ENCODE measurements at regions not wholly inside any gene's neighbourhood (a gene's known extent, or its start where the extent isn't known, plus 50 kb on each side); places are given as distances from the start of the nearest gene placed in this dataset.

DNA sequence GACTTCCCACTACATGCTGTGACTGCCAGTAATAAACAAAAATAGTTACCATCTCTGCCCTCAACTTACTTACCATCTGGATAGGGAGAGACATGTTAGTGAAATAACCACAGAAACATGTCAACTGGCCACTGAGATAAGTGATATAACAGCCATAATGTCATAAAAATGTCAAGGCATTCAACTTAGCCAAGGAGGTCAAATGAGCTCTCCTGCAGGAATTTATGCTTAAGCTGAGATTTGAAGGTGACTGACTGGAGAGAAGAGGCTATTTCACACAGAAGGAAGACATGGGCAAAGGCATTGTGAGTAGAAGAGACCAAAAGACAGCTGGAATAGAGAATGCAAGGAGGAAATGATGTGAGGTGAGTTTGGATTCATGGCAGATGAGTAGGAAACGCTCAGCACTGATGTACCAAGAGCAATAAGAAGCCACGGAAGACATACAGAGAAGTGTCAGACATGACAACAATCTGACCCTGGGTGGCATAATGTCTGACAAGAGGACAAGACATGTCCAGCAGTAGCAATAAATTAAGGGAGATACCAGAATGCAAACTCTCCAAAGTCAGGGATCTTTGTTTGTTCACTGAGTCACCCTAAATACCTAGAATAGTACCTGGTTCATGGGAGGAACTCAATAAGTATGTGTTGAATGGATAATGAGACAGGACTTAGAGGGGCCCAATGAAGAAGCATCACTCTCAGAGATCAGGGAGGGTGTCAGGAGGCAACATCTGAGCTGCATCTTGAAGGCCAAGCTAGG, 318.8 kb downstream of the ACTL7B start:
- Histone ChIP-seq H3K36me3 (ENCODE audit: control insufficient read depth in 3 of 3, insufficient read depth in 3 of 3, low read length in 3 of 3) (no peaks in the 10 kb centered on the region), H3K4me1 (ENCODE audit: control insufficient read depth in 3 of 3, insufficient read depth in 3 of 3, low read length in 3 of 3) (no peaks in the 10 kb centered on the region), H3K4me3 (ENCODE audit: low read length in 3 of 3) (no peak overlapping the region), H3K9ac (ENCODE audit: low read depth in 1 of 3, low read length in 3 of 3) (no peak overlapping the region), H3K27ac (ENCODE audit: low read depth, low read length) (no peak overlapping the region), H3K9me3 (ENCODE audit: control insufficient read depth in 3 of 3, low read length in 3 of 3) (no peaks in the 10 kb centered on the region), H3K27me3 (ENCODE audit: control insufficient read depth in 3 of 3, insufficient read depth in 3 of 3, low read length in 3 of 3) (no peaks in the 10 kb centered on the region)

- no peaks in the 10 kb centered on the region for H3K27me3 ChIP-seq (ENCODE audit: control insufficient read depth in 3 of 3, insufficient read depth in 3 of 3, low read length in 3 of 3)
- H3K36me3 ChIP-seq (ENCODE audit: control insufficient read depth in 3 of 3, insufficient read depth in 3 of 3, low read length in 3 of 3), result no peaks in the 10 kb centered on the region
- H3K9ac ChIP-seq (ENCODE audit: low read depth in 1 of 3, low read length in 3 of 3), result no peak overlapping the region
- H3K9me3 ChIP-seq (ENCODE audit: control insufficient read depth in 3 of 3, low read length in 3 of 3), result no peaks in the 10 kb centered on the region
- no peak overlapping the region for H3K27ac ChIP-seq (ENCODE audit: low read depth, low read length)
- no peak overlapping the region for H3K4me3 ChIP-seq (ENCODE audit: low read length in 3 of 3)
- H3K4me1 ChIP-seq (ENCODE audit: control insufficient read depth in 3 of 3, insufficient read depth in 3 of 3, low read length in 3 of 3), result no peaks in the 10 kb centered on the region
These were observed 320.3 kb downstream of the ACTL7B start for GRCh38 chr9:108535526-108535925.

GRCh38 chr9:108534741-108535140, 321.0 kb downstream of the ACTL7B start:
- Histone ChIP-seq H3K9me3 (ENCODE audit: control insufficient read depth in 3 of 3, low read length in 3 of 3) (no peaks in the 10 kb centered on the region), H3K27ac (ENCODE audit: low read depth, low read length) (no peak overlapping the region), H3K27me3 (ENCODE audit: control insufficient read depth in 3 of 3, insufficient read depth in 3 of 3, low read length in 3 of 3) (no peaks in the 10 kb centered on the region), H3K4me1 (ENCODE audit: control insufficient read depth in 3 of 3, insufficient read depth in 3 of 3, low read length in 3 of 3) (no peaks in the 10 kb centered on the region), H3K4me3 (ENCODE audit: low read length in 3 of 3) (no peak overlapping the region), H3K36me3 (ENCODE audit: control insufficient read depth in 3 of 3, insufficient read depth in 3 of 3, low read length in 3 of 3) (no peaks in the 10 kb centered on the region), H3K9ac (ENCODE audit: low read depth in 1 of 3, low read length in 3 of 3) (no peak overlapping the region)

- no peak overlapping the region for H3K27ac ChIP-seq (ENCODE audit: low read depth, low read length)
- no peaks in the 10 kb centered on the region for H3K36me3 ChIP-seq (ENCODE audit: control insufficient read depth in 3 of 3, insufficient read depth in 3 of 3, low read length in 3 of 3)
- no peaks in the 10 kb centered on the region for H3K4me1 ChIP-seq (ENCODE audit: control insufficient read depth in 3 of 3, insufficient read depth in 3 of 3, low read length in 3 of 3)
- H3K27me3 ChIP-seq (ENCODE audit: control insufficient read depth in 3 of 3, insufficient read depth in 3 of 3, low read length in 3 of 3), result no peaks in the 10 kb centered on the region
- no peak overlapping the region for H3K4me3 ChIP-seq (ENCODE audit: low read length in 3 of 3)
- no peaks in the 10 kb centered on the region for H3K9me3 ChIP-seq (ENCODE audit: control insufficient read depth in 3 of 3, low read length in 3 of 3)
- H3K9ac ChIP-seq (ENCODE audit: low read depth in 1 of 3, low read length in 3 of 3), result no peak overlapping the region
These were observed 325.6 kb downstream of the ACTL7B start for GRCh38 chr9:108530141-108530540.

- no peaks in the 10 kb centered on the region for H3K27me3 ChIP-seq (ENCODE audit: control insufficient read depth in 3 of 3, insufficient read depth in 3 of 3, low read length in 3 of 3)
- H3K27ac ChIP-seq (ENCODE audit: low read depth, low read length), result no peak overlapping the region
- H3K9me3 ChIP-seq (ENCODE audit: control insufficient read depth in 3 of 3, low read length in 3 of 3), result no peaks in the 10 kb centered on the region
- H3K4me1 ChIP-seq (ENCODE audit: control insufficient read depth in 3 of 3, insufficient read depth in 3 of 3, low read length in 3 of 3), result peaks cover 0 to 2% (median 0%) of the 10 kb centered on the region in 3 donors
- H3K4me3 ChIP-seq (ENCODE audit: low read length in 3 of 3), result no peak overlapping the region
- no peaks in the 10 kb centered on the region for H3K36me3 ChIP-seq (ENCODE audit: control insufficient read depth in 3 of 3, insufficient read depth in 3 of 3, low read length in 3 of 3)
- no peak overlapping the region for H3K9ac ChIP-seq (ENCODE audit: low read depth in 1 of 3, low read length in 3 of 3)
These were observed 327.6 kb downstream of the ACTL7B start for GRCh38 chr9:108528231-108528630.

DNA sequence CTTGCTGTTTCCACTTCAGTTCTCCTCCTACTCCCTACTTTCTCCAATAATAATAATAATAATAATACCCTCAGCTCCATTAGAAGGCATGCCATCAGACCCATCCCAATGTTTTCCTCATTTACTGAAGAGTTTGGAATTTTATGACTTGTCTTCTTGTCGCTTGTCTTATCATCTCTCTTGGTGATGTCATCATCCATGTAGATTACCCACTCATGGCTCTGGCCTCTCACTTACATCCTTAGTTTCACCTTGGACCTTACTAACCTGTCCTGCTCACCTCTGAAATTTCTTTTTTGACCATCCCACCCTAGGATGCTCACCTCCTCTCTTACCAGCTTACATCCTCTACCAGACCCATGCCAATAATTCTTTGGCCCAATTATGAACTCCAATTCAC, 329.3 kb downstream of the ACTL7B start:
- H3K9me3 ChIP-seq (ENCODE audit: control insufficient read depth in 3 of 3, low read length in 3 of 3), result no peaks in the 10 kb centered on the region
- H3K27ac ChIP-seq (ENCODE audit: low read depth, low read length), result no peak overlapping the region
- H3K4me1 ChIP-seq (ENCODE audit: control insufficient read depth in 3 of 3, insufficient read depth in 3 of 3, low read length in 3 of 3), result peaks cover 0 to 2% (median 0%) of the 10 kb centered on the region in 3 donors
- no peaks in the 10 kb centered on the region for H3K36me3 ChIP-seq (ENCODE audit: control insufficient read depth in 3 of 3, insufficient read depth in 3 of 3, low read length in 3 of 3)
- no peak overlapping the region for H3K9ac ChIP-seq (ENCODE audit: low read depth in 1 of 3, low read length in 3 of 3)
- no peaks in the 10 kb centered on the region for H3K27me3 ChIP-seq (ENCODE audit: control insufficient read depth in 3 of 3, insufficient read depth in 3 of 3, low read length in 3 of 3)
- no peak overlapping the region for H3K4me3 ChIP-seq (ENCODE audit: low read length in 3 of 3)

GRCh38 chr9:108525186-108525585, 330.6 kb downstream of the ACTL7B start:
- Histone ChIP-seq H3K27ac (ENCODE audit: low read depth, low read length) (no peak overlapping the region), H3K9me3 (ENCODE audit: control insufficient read depth in 3 of 3, low read length in 3 of 3) (no peaks in the 10 kb centered on the region), H3K36me3 (ENCODE audit: control insufficient read depth in 3 of 3, insufficient read depth in 3 of 3, low read length in 3 of 3) (no peaks in the 10 kb centered on the region), H3K9ac (ENCODE audit: low read depth in 1 of 3, low read length in 3 of 3) (no peak overlapping the region), H3K27me3 (ENCODE audit: control insufficient read depth in 3 of 3, insufficient read depth in 3 of 3, low read length in 3 of 3) (no peaks in the 10 kb centered on the region), H3K4me3 (ENCODE audit: low read length in 3 of 3) (no peak overlapping the region), H3K4me1 (ENCODE audit: control insufficient read depth in 3 of 3, insufficient read depth in 3 of 3, low read length in 3 of 3) (peaks cover 0 to 2% (median 0%) of the 10 kb centered on the region in 3 donors)

DNA sequence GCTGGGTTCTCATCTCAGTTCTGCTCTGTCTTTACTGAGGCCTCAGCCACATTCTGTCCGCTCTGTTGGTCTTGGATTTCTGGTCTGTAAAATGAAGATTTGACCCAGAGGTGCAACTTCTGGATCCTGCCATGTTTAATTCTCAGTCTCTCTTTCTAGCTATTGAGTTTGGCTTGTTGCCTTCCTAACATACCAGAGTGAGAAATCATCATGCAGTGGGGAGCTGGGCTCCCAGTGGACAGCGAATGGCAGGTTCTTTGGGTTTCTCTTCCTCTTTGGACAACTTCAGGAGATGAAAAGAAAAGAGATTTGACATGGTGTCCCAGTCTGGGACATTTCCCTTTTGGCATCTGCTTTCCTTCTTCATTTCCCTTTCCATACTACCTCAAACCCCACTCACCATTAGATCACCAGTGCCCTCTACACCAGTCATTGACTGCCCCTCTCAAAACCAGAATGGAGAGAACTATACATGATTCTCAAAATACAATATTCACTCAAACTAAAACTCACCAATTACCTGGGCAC, 334.7 kb downstream of the ACTL7B start:
- Histone ChIP-seq H3K4me1 (ENCODE audit: control insufficient read depth in 3 of 3, insufficient read depth in 3 of 3, low read length in 3 of 3) (peaks cover 0 to 7% (median 4%) of the 10 kb centered on the region in 3 donors), H3K27ac (ENCODE audit: low read depth, low read length) (no peak overlapping the region), H3K9ac (ENCODE audit: low read depth in 1 of 3, low read length in 3 of 3) (no peak overlapping the region), H3K27me3 (ENCODE audit: control insufficient read depth in 3 of 3, insufficient read depth in 3 of 3, low read length in 3 of 3) (no peaks in the 10 kb centered on the region), H3K9me3 (ENCODE audit: control insufficient read depth in 3 of 3, low read length in 3 of 3) (no peaks in the 10 kb centered on the region), H3K36me3 (ENCODE audit: control insufficient read depth in 3 of 3, insufficient read depth in 3 of 3, low read length in 3 of 3) (no peaks in the 10 kb centered on the region), H3K4me3 (ENCODE audit: low read length in 3 of 3) (no peak overlapping the region)

GRCh38 chr9:108519437-108519836, 336.3 kb downstream of the ACTL7B start:
- no peak overlapping the region for H3K9ac ChIP-seq (ENCODE audit: low read depth in 1 of 3, low read length in 3 of 3)
- no peaks in the 10 kb centered on the region for H3K36me3 ChIP-seq (ENCODE audit: control insufficient read depth in 3 of 3, insufficient read depth in 3 of 3, low read length in 3 of 3)
- no peak overlapping the region for H3K4me3 ChIP-seq (ENCODE audit: low read length in 3 of 3)
- no peak overlapping the region for H3K27ac ChIP-seq (ENCODE audit: low read depth, low read length)
- H3K27me3 ChIP-seq (ENCODE audit: control insufficient read depth in 3 of 3, insufficient read depth in 3 of 3, low read length in 3 of 3), result no peaks in the 10 kb centered on the region
- no peaks in the 10 kb centered on the region for H3K9me3 ChIP-seq (ENCODE audit: control insufficient read depth in 3 of 3, low read length in 3 of 3)
- H3K4me1 ChIP-seq (ENCODE audit: control insufficient read depth in 3 of 3, insufficient read depth in 3 of 3, low read length in 3 of 3), result peaks cover 0 to 7% (median 4%) of the 10 kb centered on the region in 3 donors

- H3K27ac ChIP-seq (ENCODE audit: low read depth, low read length), result no peak overlapping the region
These were observed 338.0 kb downstream of the ACTL7B start for GRCh38 chr9:108517651-108518365.

More at GRCh38 chr9:108517651-108518365, 338.0 kb downstream of the ACTL7B start:
- H3K27me3 ChIP-seq (ENCODE audit: control insufficient read depth in 3 of 3, insufficient read depth in 3 of 3, low read length in 3 of 3), result no peaks in the 10 kb centered on the region
- no peak overlapping the region for H3K4me3 ChIP-seq (ENCODE audit: low read length in 3 of 3)
- peaks cover 0 to 5% (median 4%) of the 10 kb centered on the region in 3 donors for H3K4me1 ChIP-seq (ENCODE audit: control insufficient read depth in 3 of 3, insufficient read depth in 3 of 3, low read length in 3 of 3)
- H3K36me3 ChIP-seq (ENCODE audit: control insufficient read depth in 3 of 3, insufficient read depth in 3 of 3, low read length in 3 of 3), result no peaks in the 10 kb centered on the region
- no peak overlapping the region for H3K9ac ChIP-seq (ENCODE audit: low read depth in 1 of 3, low read length in 3 of 3)
- H3K9me3 ChIP-seq (ENCODE audit: control insufficient read depth in 3 of 3, low read length in 3 of 3), result no peaks in the 10 kb centered on the region
